ENCODE measurements at regions not wholly inside any gene's neighbourhood (a gene's known extent, or its start where the extent isn't known, plus 50 kb on each side); places are given as distances from the start of the nearest gene placed in this dataset.

- Mint-ChIP-seq H3K27ac (no peak overlapping the region), H3K9me3 (peaks cover 38 to 40% of the 10 kb centered on the region in 2 donors), H3K36me3 (no peaks in the 10 kb centered on the region)
- no peak for ATAC-seq
- DNase-seq (ENCODE audit: low spot score in 2 of 2), result no peak
Measured at GRCh38 chr9:13651969-13652663, 372.6 kb upstream of the MPDZ start.

GRCh38 chr9:13651526-13651925 is 372.0 kb upstream of the MPDZ start:
- Mint-ChIP-seq H3K36me3 (no peaks in the 10 kb centered on the region), H3K27ac (no peak overlapping the region), H3K9me3 (peaks cover 35 to 40% of the 10 kb centered on the region in 2 donors)
- ATAC-seq (no peak), DNase-seq (ENCODE audit: low spot score in 2 of 2) (no peak)

GRCh38 chr9:13648676-13649075 is 369.2 kb upstream of the MPDZ start:
- peaks cover 24 to 36% of the 10 kb centered on the region in 2 donors for H3K9me3 Mint-ChIP-seq
- DNase-seq (ENCODE audit: low spot score in 2 of 2), result no peak
- H3K27ac Mint-ChIP-seq, result no peak overlapping the region
- ATAC-seq, result no peak
- H3K36me3 Mint-ChIP-seq, result no peaks in the 10 kb centered on the region

GRCh38 chr9:13648068-13648467 is 368.6 kb upstream of the MPDZ start:
- H3K9me3 Mint-ChIP-seq, result peaks cover 22 to 34% of the 10 kb centered on the region in 2 donors

GRCh38 chr9:13646500-13647021 is 367.1 kb upstream of the MPDZ start:
- ATAC-seq (no peak), DNase-seq (ENCODE audit: low spot score in 2 of 2) (no peak)
- H3K27ac Mint-ChIP-seq, result no peak overlapping the region
- no peaks in the 10 kb centered on the region for H3K36me3 Mint-ChIP-seq
- H3K9me3 Mint-ChIP-seq, result peaks cover 14 to 19% of the 10 kb centered on the region in 2 donors

More at GRCh38 chr9:13648068-13648467, 368.6 kb upstream of the MPDZ start:
- Mint-ChIP-seq H3K27ac (no peak overlapping the region), H3K36me3 (no peaks in the 10 kb centered on the region)
- DNase-seq (ENCODE audit: low spot score in 2 of 2), result no peak
- no peak for ATAC-seq

GRCh38 chr9:13645557-13645956 is 366.1 kb upstream of the MPDZ start:
- no peak for DNase-seq (ENCODE audit: low spot score in 2 of 2)
- no peak overlapping the region for H3K27ac Mint-ChIP-seq
- no peaks in the 10 kb centered on the region for H3K36me3 Mint-ChIP-seq
- H3K9me3 Mint-ChIP-seq, result peaks cover 12 to 16% of the 10 kb centered on the region in 2 donors
- no peak for ATAC-seq

- no peak overlapping the region for H3K27ac Mint-ChIP-seq
- no peak for ATAC-seq
Measured at GRCh38 chr9:13644675-13645074, 365.2 kb upstream of the MPDZ start.

GRCh38 chr9:13642646-13643045 is 363.2 kb upstream of the MPDZ start:
- DNase-seq (ENCODE audit: low spot score in 2 of 2), result no peak
- Mint-ChIP-seq H3K27ac (no peak overlapping the region), H3K9me3 (peaks cover 8 to 14% of the 10 kb centered on the region in 2 donors), H3K36me3 (no peaks in the 10 kb centered on the region)
- no peak for ATAC-seq

More at GRCh38 chr9:13644675-13645074, 365.2 kb upstream of the MPDZ start:
- no peak for DNase-seq (ENCODE audit: low spot score in 2 of 2)
- Mint-ChIP-seq H3K9me3 (peaks cover 12 to 16% of the 10 kb centered on the region in 2 donors), H3K36me3 (no peaks in the 10 kb centered on the region)

- ATAC-seq (no peak), DNase-seq (ENCODE audit: low spot score in 2 of 2) (no peak)
- peaks cover 0 to 16% of the 10 kb centered on the region in 2 donors for H3K36me3 Mint-ChIP-seq
- no peak overlapping the region for H3K27ac Mint-ChIP-seq
- H3K9me3 Mint-ChIP-seq, result peaks cover 33 to 49% of the 10 kb centered on the region in 2 donors
Measured at GRCh38 chr9:13629067-13629466, 349.6 kb upstream of the MPDZ start.

- ATAC-seq (no peak), DNase-seq (ENCODE audit: low spot score in 2 of 2) (no peak)
- H3K36me3 Mint-ChIP-seq, result peaks cover 0 to 11% of the 10 kb centered on the region in 2 donors
- peaks cover 29 to 45% of the 10 kb centered on the region in 2 donors for H3K9me3 Mint-ChIP-seq
- no peak overlapping the region for H3K27ac Mint-ChIP-seq
Measured at GRCh38 chr9:13628526-13628925, 349.0 kb upstream of the MPDZ start.

GRCh38 chr9:13627502-13627901 is 348.0 kb upstream of the MPDZ start:
- H3K27ac Mint-ChIP-seq, result no peak overlapping the region
- DNase-seq (ENCODE audit: low spot score in 2 of 2) (no peak), ATAC-seq (no peak)
- H3K36me3 Mint-ChIP-seq, result peaks cover 0 to 10% of the 10 kb centered on the region in 2 donors
- H3K9me3 Mint-ChIP-seq, result peaks cover 29 to 41% of the 10 kb centered on the region in 2 donors

- DNase-seq (ENCODE audit: low spot score in 2 of 2), result no peak
- no peak for ATAC-seq
- Mint-ChIP-seq H3K27ac (no peak overlapping the region), H3K9me3 (peaks cover 28 to 40% of the 10 kb centered on the region in 2 donors), H3K36me3 (peaks cover 0 to 10% of the 10 kb centered on the region in 2 donors)
Measured at GRCh38 chr9:13627071-13627470, 347.6 kb upstream of the MPDZ start.

GRCh38 chr9:13626601-13627000 is 347.1 kb upstream of the MPDZ start:
- Mint-ChIP-seq H3K9me3 (peaks cover 23 to 36% of the 10 kb centered on the region in 2 donors), H3K36me3 (peaks cover 0 to 10% of the 10 kb centered on the region in 2 donors), H3K27ac (no peak overlapping the region)
- ATAC-seq (no peak), DNase-seq (ENCODE audit: low spot score in 2 of 2) (no peak)

GRCh38 chr9:13621872-13622564 is 342.5 kb upstream of the MPDZ start:
- no peak for ATAC-seq
- H3K27ac Mint-ChIP-seq, result no peak overlapping the region
- no peaks in the 10 kb centered on the region for H3K36me3 Mint-ChIP-seq
- no peak for DNase-seq (ENCODE audit: low spot score in 2 of 2)
- peaks cover 9 to 10% of the 10 kb centered on the region in 2 donors for H3K9me3 Mint-ChIP-seq

- H3K9me3 Mint-ChIP-seq, result peaks cover 16% of the 10 kb centered on the region in 2 donors
- ATAC-seq (no peak), DNase-seq (ENCODE audit: low spot score in 2 of 2) (no peak)
- no peaks in the 10 kb centered on the region for H3K36me3 Mint-ChIP-seq
- no peak overlapping the region for H3K27ac Mint-ChIP-seq
Measured at GRCh38 chr9:13616491-13617035, 337.1 kb upstream of the MPDZ start.

GRCh38 chr9:13615660-13616490 is 336.4 kb upstream of the MPDZ start:
- H3K36me3 Mint-ChIP-seq, result no peaks in the 10 kb centered on the region
- ATAC-seq (no peak), DNase-seq (ENCODE audit: low spot score in 2 of 2) (no peak)
- H3K9me3 Mint-ChIP-seq, result peaks cover 16% of the 10 kb centered on the region in 2 donors
- no peak overlapping the region for H3K27ac Mint-ChIP-seq
